Breast epithelium (tissue), 3 donors: ENCODE measurements at regions not wholly inside any gene's neighbourhood (a gene's known extent, or its start where the extent isn't known, plus 50 kb on each side); places are given as distances from the start of the nearest gene placed in this dataset.

Source experiments
- POLR2A ChIP-seq: fragments of 450-650 bp; IDR thresholded peaks from one replicate; pipeline ENCODE4 v1.6.1; 2016; ENCODE audit warnings: antibody characterized with exemption, mild to moderate bottlenecking, moderate library complexity
- TF ChIP-seq, protein P1 (sequence below), 3 donors: fragments of 450-650 bp; IDR thresholded peaks; one replicate each; pipeline ENCODE4 v1.5.1; 2016 to 2017; ENCODE audit warnings: antibody characterized with exemption in 3 of 3, mild to moderate bottlenecking in 3 of 3, moderate library complexity in 3 of 3

DNA sequence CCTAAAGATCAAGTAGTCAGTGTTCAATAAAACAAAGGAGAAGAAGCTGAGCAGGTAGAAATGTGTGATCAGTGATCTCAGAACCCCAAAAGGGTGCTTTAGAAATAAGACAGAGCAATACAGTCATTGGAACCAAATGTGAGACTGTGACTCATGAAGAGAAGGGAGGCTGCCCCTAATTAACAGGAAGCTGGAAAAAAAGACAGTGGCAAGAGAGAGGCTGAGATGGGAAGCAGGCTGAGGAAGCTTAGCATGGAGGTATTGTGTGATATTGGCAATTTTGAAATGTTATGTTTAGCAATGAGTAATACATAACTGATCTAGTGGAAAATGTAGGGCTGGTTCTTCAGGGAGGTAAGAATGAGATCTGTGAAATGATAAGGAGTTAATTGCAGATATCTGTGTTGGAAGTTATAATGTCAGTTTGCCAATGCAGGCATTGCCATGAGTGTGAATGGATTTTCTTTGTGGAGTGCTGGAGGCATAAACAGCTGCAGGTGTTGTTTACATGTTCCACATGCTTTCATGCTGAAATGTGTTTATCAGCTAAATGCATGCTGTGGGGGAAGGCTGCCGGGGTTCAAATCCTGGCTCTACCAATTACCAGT, 90.6 kb upstream of the CACNA1E start:
- TF ChIP-seq POLR2A: no peak
- TF ChIP-seq, protein P1, sequence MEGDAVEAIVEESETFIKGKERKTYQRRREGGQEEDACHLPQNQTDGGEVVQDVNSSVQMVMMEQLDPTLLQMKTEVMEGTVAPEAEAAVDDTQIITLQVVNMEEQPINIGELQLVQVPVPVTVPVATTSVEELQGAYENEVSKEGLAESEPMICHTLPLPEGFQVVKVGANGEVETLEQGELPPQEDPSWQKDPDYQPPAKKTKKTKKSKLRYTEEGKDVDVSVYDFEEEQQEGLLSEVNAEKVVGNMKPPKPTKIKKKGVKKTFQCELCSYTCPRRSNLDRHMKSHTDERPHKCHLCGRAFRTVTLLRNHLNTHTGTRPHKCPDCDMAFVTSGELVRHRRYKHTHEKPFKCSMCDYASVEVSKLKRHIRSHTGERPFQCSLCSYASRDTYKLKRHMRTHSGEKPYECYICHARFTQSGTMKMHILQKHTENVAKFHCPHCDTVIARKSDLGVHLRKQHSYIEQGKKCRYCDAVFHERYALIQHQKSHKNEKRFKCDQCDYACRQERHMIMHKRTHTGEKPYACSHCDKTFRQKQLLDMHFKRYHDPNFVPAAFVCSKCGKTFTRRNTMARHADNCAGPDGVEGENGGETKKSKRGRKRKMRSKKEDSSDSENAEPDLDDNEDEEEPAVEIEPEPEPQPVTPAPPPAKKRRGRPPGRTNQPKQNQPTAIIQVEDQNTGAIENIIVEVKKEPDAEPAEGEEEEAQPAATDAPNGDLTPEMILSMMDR (IDR thresholded peaks at IDR 0.05): no peak
